GM20000 (cell line): ENCODE measurements at regions not wholly inside any gene's neighbourhood (a gene's known extent, or its start where the extent isn't known, plus 50 kb on each side); places are given as distances from the start of the nearest gene placed in this dataset.
"Not testable (repeated sequence)": the region's sequence is repeated elsewhere in the genome, so short reads cannot be mapped to it uniquely, and the experiment has no call there.

ENCODE experiments used
- DNase-seq: peaks from one replicate; pipeline ENCODE4 v3.0.0; 2012; ENCODE audit warnings: low spot score
- TF ChIP-seq, protein P1 (sequence below): IDR thresholded peaks from 2 replicates; pipeline ENCODE4 v1.5.1; 2012; ENCODE audit warnings: mild to moderate bottlenecking, control low read depth; ENCODE audit errors: extremely low read depth, missing control alignments

DNA sequence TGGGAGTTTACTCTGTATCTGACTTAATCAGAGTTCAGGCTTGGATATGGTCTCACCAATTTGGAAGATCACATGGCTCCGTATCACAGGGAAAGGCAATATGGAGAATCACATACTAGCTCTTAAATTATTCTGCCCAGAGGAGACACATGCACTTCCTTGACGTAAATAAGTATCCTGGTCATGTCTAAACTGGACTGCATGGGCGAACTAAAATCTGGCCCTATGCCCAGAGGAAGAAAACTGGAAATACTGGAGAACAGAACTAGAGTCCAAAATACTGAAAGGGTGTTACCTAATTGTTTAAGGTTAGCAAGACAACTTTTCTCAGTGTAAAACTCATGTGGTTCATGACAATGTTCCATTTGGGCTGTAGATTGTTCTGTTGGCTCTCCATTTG lies 832.3 kb downstream of the RAB28 start:
- no peak for DNase-seq
- TF ChIP-seq, protein P1, sequence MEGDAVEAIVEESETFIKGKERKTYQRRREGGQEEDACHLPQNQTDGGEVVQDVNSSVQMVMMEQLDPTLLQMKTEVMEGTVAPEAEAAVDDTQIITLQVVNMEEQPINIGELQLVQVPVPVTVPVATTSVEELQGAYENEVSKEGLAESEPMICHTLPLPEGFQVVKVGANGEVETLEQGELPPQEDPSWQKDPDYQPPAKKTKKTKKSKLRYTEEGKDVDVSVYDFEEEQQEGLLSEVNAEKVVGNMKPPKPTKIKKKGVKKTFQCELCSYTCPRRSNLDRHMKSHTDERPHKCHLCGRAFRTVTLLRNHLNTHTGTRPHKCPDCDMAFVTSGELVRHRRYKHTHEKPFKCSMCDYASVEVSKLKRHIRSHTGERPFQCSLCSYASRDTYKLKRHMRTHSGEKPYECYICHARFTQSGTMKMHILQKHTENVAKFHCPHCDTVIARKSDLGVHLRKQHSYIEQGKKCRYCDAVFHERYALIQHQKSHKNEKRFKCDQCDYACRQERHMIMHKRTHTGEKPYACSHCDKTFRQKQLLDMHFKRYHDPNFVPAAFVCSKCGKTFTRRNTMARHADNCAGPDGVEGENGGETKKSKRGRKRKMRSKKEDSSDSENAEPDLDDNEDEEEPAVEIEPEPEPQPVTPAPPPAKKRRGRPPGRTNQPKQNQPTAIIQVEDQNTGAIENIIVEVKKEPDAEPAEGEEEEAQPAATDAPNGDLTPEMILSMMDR: no peak

DNA sequence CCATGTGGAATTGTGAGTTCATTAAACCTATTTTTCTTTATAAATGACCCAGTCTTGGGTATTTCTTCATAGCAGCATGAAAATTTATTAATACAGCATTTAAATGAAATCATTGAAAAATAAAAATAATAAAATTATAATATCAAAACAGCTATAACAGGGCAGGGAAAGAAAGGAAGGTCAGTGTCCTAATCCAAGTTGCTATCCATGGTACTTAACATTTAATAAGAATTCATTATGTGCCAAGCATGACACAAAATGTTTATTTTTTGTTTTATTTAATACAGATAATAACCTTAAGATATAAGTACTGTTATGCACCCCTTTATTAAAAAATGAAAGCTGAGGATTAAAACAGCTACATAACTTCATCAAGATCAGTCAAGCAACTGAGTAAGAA lies 838.4 kb downstream of the RAB28 start:
- DNase-seq: no peak
- TF ChIP-seq, protein P1: no peak

DNA sequence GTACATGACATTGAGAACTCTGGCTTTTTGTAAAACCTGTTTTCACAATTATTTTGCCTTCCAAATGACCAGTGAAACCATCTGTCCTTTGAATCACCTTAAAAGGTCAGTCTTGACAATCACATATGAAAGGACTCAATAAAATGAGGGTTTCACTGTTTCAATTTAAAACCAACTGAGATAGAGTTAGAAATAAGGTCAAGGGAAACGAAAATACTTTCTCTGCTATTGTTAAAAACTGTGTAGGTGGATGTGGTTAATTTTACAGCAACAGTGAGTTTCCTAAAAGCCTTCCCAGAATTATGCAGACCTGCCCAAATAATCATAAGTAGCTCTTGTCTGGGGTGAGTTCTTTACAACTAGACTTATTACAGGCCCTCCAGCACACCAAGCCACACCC lies 839.9 kb downstream of the RAB28 start:
- TF ChIP-seq, protein P1: no peak
- DNase-seq: no peak

DNA sequence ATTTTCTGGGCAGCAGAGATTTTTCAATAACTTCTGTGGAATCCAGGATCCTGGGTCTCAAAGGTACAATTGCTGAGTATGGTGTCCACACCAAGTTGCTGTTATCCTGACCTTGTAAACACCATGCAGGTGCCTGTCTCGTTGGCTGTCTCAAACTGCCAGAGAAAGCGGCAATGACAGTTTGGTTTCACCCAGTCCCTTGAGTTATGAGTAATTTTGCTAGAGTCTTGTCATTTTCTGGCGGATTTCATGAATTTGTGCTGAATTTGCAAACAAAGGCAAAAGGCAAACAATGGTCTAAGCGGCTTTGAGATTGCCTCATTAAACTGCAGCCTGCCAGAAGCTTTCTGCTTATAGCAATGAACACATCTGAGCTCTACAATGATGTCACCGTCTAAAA lies 847.9 kb downstream of the RAB28 start:
- no peak for DNase-seq
- TF ChIP-seq, protein P1: no peak

DNA sequence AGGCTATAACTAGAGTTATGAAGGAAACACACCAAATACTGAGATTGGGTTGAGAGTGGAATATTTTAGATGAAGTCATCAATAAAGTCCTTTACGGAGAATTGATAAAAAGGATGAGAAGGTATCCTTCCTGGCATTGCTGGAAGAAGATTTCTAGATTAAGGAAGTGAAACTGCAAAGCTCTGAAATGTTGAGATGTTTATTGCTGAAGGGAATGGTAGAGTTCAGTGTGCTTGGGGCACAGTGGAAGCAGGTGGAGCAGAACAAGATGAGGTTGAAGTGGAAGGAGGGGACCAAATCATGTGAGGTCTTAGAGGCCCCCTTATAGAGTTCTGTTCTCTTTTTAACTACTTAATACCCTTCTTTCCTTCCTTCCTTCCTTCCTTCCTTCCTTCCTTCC lies 848.5 kb downstream of the RAB28 start:
- no peak for DNase-seq
- TF ChIP-seq, protein P1: no peak

DNA sequence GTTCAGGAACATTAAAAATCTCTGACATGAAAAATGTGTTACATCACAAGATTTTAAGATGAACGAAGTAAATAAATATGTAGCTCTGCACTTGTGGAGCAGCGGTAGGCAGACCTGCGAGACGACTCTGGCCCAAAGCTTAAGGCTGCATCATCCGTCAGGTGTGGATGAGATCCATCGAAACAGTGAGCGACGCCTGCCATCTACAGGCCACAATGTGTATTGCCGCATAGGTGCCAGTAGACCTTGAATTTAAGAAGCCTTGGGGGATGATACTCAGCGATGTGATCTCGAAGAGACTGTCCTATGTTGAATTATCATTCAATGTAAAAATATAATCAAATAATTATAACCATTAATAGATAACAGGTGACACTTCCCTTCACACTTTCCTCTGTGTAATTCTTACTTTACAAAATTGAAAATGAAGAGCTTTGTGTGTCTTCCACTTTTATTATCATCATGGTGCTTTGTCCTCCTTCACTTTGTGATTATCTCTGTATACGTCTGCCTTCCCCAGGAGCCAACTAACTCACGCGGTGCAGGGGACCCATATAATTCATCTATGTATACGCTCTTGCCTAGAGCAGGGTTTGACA lies 851.0 kb downstream of the RAB28 start:
- TF ChIP-seq, protein P1: peak; percentile 93
- peak; percentile 70 for DNase-seq

DNA sequence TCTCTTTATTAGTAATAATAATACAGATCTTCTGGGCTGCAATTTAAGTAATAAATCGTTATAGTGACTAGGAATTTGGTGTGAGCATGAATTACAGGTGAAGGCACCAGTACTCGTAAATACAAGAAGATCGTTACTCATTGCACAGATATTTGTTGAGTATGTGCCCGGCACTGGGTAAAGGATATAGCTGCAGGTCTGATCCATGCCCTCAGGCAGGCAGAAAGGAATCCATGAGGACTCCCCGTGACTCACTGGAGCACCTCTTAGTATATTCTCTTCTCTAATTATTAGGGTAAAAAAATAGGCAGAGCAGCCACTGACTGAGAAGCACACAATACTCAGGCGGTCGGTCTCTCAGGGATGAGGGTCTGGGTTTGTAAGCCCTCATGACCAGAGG lies 868.3 kb downstream of the RAB28 start:
- no peak for DNase-seq
- TF ChIP-seq, protein P1: no peak

DNA sequence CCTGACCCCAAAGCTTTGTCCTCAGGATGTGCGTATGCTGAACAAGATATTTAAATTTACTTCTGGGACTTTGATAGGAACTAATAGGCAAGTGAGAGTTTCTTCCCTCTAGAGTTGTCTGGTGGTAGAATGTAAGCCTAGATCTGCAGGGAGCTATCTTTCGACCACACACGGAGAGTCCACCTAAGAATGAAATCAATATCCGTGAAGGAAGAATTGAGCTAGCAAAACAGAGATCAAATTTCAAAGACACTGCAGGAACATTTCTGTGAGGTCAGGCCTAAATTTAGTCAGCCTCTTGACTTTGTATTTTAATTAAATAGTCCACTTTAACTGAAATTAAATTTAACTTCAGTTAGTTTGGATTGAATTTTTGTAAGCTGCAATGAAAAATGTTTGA lies 871.3 kb downstream of the RAB28 start:
- no peak for DNase-seq
- TF ChIP-seq, protein P1: no peak

DNA sequence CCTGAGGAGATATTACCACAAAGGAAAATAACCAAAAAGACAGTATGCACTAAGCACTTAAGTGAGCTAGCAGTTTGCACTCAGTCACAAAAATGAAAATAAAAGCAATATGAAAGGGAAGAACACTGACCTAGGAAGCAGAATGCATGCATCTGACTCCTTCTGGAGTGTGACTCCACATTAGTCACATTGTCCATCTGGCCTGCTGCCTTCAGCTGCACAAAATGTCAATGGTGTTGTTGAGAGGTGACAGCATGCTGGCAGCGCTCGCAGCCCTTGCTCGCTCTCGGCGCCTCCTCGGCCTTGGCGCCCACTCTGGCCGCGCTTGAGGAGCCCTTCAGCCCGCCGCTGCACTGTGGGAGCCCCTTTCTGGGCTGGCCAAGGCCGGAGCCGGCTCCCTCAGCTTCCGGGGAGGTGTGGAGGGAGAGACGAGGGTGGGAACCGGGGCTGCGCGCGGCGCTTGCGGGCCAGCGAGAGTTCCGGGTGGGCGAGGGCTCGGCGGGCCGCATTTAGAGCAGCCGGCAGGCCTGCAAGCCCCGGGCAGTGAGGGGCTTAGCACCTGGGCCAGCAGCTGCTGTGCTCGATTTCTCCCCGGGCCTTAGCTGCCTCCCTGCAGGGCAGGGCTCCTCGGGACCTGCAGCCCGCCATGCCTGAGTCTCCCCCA lies 874.8 kb downstream of the RAB28 start:
- not testable (repeated sequence) for DNase-seq
